Keratinocyte (primary cell): ENCODE measurements at regions not wholly inside any gene's neighbourhood (a gene's known extent, or its start where the extent isn't known, plus 50 kb on each side); places are given as distances from the start of the nearest gene placed in this dataset.

ENCODE experiments used
- DNase-seq: peaks from one replicate; pipeline ENCODE4 v3.0.0-alpha.2; 2011; ENCODE audit warnings: low read depth, missing footprints, low spot score
- FAIRE-seq: peaks from 2 replicates; lab custom pipeline; 2011; peaks lifted over from hg19 to GRCh38; lab: Jason Lieb, UNC
- H2AFZ ChIP-seq: 2 replicates; pipeline ENCODE4 v1.6.0; 2012; ENCODE audit warnings: low read length, control low read depth, inconsistent platforms; ENCODE audit not compliant: control insufficient read depth
- H3K27ac ChIP-seq: 2 replicates; pipeline ENCODE4 v1.5.1; 2011; ENCODE audit warnings: low read length; ENCODE audit not compliant: control insufficient read depth, insufficient read depth
- H3K27me3 ChIP-seq: 3 replicates; pipeline ENCODE4 v1.6.0; 2011; ENCODE audit warnings: low read length; ENCODE audit not compliant: control insufficient read depth, insufficient read depth; ENCODE audit errors: extremely low read depth
- H3K36me3 ChIP-seq, 2 experiments: 2 replicates in 1 of 2; 3 replicates in 1 of 2; pipeline ENCODE4 v1.5.1; 2011; ENCODE audit warnings: low read length in 2 of 2, mild to moderate bottlenecking in 1 of 2; ENCODE audit not compliant: control insufficient read depth in 2 of 2, insufficient read depth in 2 of 2; ENCODE audit errors: extremely low read depth in 1 of 2
- H3K4me1 ChIP-seq: 3 replicates; pipeline ENCODE4 v1.5.1; 2011; ENCODE audit warnings: low read length; ENCODE audit not compliant: control insufficient read depth, insufficient read depth; ENCODE audit errors: extremely low read depth
- H3K4me2 ChIP-seq: 3 replicates; pipeline ENCODE4 v1.6.0; 2011; ENCODE audit warnings: low read depth, low read length; ENCODE audit not compliant: control insufficient read depth, insufficient read depth; ENCODE audit errors: extremely low read depth
- H3K4me3 ChIP-seq, 3 experiments: fragments of 200-600 bp in 1 of 3; sonication (generic) in 1 of 3; 2 replicates in 2 of 3; 3 replicates in 1 of 3; pipeline ENCODE4 v1.5.1; 2011 to 2016; ENCODE audit warnings: low read length in 3 of 3, mild to moderate bottlenecking in 3 of 3, control low read depth in 2 of 3, inconsistent platforms in 1 of 3, low read depth in 1 of 3, mixed read lengths in 1 of 3, mixed run types in 1 of 3, moderate library complexity in 1 of 3; ENCODE audit not compliant: control insufficient read depth in 2 of 3, insufficient read depth in 2 of 3; ENCODE audit errors: extremely low read depth in 1 of 3
- H3K79me2 ChIP-seq: 2 replicates; pipeline ENCODE4 v1.6.0; 2012; ENCODE audit warnings: low read length; ENCODE audit not compliant: control insufficient read depth, insufficient read depth
- H3K9ac ChIP-seq: 3 replicates; pipeline ENCODE4 v1.6.0; 2011; ENCODE audit warnings: low read length; ENCODE audit not compliant: control insufficient read depth, insufficient read depth; ENCODE audit errors: extremely low read depth
- H3K9me1 ChIP-seq: 3 replicates; pipeline ENCODE4 v1.6.0; 2011; ENCODE audit warnings: low read length; ENCODE audit not compliant: control insufficient read depth, insufficient read depth; ENCODE audit errors: extremely low read depth
- H3K9me3 ChIP-seq: 2 replicates; pipeline ENCODE4 v1.5.1; 2012; ENCODE audit warnings: low read depth, low read length; ENCODE audit not compliant: control insufficient read depth
- H4K20me1 ChIP-seq: 3 replicates; pipeline ENCODE4 v1.6.0; 2011; ENCODE audit warnings: low read length; ENCODE audit not compliant: control insufficient read depth, insufficient read depth; ENCODE audit errors: extremely low read depth
- EZH2 ChIP-seq: IDR thresholded peaks from one replicate; pipeline ENCODE4 v1.6.1; 2012; ENCODE audit warnings: inconsistent platforms, mild to moderate bottlenecking, low read length, moderate library complexity
- dilution Hi-C: fragments of 300-500 bp; cut with MboI; formaldehyde crosslinking; loops from one replicate; pipeline ENCODE4 v1.7.0; 2020; ENCODE audit warnings: low sequenced_read_pairs; ENCODE audit not compliant: extremely low pct_ligation_motif_present
- TF ChIP-seq, protein P1 (sequence below), 3 experiments: IDR thresholded peaks in 1 of 3; conservative IDR thresholded peaks in 1 of 3; optimal IDR thresholded peaks in 1 of 3; 2 replicates in 2 of 3; 3 replicates in 1 of 3; pipeline versions ENCODE3 to v1.5.1; 2011; ENCODE audit warnings: low read length in 3 of 3, mild to moderate bottlenecking in 3 of 3, moderate library complexity in 2 of 3, control low read depth in 1 of 3, inconsistent platforms in 1 of 3; ENCODE audit not compliant: insufficient read depth in 2 of 3; ENCODE audit errors: extremely low read depth in 1 of 3

- TF ChIP-seq, protein P1, sequence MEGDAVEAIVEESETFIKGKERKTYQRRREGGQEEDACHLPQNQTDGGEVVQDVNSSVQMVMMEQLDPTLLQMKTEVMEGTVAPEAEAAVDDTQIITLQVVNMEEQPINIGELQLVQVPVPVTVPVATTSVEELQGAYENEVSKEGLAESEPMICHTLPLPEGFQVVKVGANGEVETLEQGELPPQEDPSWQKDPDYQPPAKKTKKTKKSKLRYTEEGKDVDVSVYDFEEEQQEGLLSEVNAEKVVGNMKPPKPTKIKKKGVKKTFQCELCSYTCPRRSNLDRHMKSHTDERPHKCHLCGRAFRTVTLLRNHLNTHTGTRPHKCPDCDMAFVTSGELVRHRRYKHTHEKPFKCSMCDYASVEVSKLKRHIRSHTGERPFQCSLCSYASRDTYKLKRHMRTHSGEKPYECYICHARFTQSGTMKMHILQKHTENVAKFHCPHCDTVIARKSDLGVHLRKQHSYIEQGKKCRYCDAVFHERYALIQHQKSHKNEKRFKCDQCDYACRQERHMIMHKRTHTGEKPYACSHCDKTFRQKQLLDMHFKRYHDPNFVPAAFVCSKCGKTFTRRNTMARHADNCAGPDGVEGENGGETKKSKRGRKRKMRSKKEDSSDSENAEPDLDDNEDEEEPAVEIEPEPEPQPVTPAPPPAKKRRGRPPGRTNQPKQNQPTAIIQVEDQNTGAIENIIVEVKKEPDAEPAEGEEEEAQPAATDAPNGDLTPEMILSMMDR (optimal IDR thresholded peaks at IDR 0.05 in 1 of 3, IDR thresholded peaks at IDR 0.05 in 1 of 3, conservative IDR thresholded peaks at IDR 0.05 in 1 of 3; ENCODE audit: extremely low read depth in 1 of 3, insufficient read depth in 2 of 3, low read length in 3 of 3): no peak
- TF ChIP-seq EZH2: no peak
- Histone ChIP-seq H3K4me1 (peaks cover 6% of the 10 kb centered on the region), H3K9me1 (no peaks in the 10 kb centered on the region), H3K9ac (no peak overlapping the region), H3K4me3 (no peak overlapping the region), H4K20me1 (no peaks in the 10 kb centered on the region), H3K79me2 (no peaks in the 10 kb centered on the region), H3K27ac (no peak overlapping the region), H3K36me3 (no peaks in the 10 kb centered on the region), H3K4me2 (no peak overlapping the region), H3K27me3 (peaks cover 3% of the 10 kb centered on the region), H3K9me3 (no peaks in the 10 kb centered on the region), H2AFZ (no peak overlapping the region)
- DNase-seq (no peak), FAIRE-seq (no peak)
- dilution Hi-C loops: no loop called here
Observed at GRCh38 chr2:8317418-8317817, 364.4 kb upstream of the ID2 start.

DNA sequence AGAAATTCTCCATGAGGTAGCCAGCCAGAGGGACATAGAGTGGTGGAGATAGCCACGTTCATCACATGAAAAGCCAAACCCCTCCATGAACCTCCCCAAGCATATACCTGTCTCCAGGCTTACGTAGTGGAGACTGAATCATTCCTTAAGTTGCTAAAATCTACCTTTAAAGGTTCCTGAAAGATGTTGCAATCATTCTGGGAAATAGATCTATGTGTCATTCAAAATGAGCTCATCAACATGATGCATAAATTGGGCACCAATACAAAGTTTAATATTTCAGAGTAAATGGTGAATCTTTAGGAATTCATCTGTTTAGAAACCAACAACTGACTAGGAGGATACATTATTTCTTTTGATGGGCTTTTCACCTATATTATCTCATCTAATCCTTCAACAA is 362.6 kb upstream of the ID2 start:
- no peak for TF ChIP-seq EZH2
- TF ChIP-seq, protein P1 (optimal IDR thresholded peaks at IDR 0.05 in 1 of 3, IDR thresholded peaks at IDR 0.05 in 1 of 3, conservative IDR thresholded peaks at IDR 0.05 in 1 of 3; ENCODE audit: extremely low read depth in 1 of 3, insufficient read depth in 2 of 3, low read length in 3 of 3): no peak
- peak; percentile 26 for FAIRE-seq
- no peak overlapping the region for H3K27ac ChIP-seq

More for the DNA sequence above, 362.6 kb upstream of the ID2 start:
- Histone ChIP-seq H2AFZ (no peak overlapping the region), H3K4me2 (no peak overlapping the region), H3K27me3 (peaks cover 3% of the 10 kb centered on the region), H3K4me1 (no peaks in the 10 kb centered on the region), H3K4me3 (no peak overlapping the region), H3K79me2 (no peaks in the 10 kb centered on the region), H3K9me1 (no peaks in the 10 kb centered on the region), H3K9ac (no peak overlapping the region), H3K9me3 (no peaks in the 10 kb centered on the region), H4K20me1 (no peaks in the 10 kb centered on the region), H3K36me3 (no peaks in the 10 kb centered on the region)
- DNase-seq: no peak
- dilution Hi-C loops: no loop called here
